IMR-90 (cell line): ENCODE measurements at regions not wholly inside any gene's neighbourhood (a gene's known extent, or its start where the extent isn't known, plus 50 kb on each side); places are given as distances from the start of the nearest gene placed in this dataset.

ENCODE experiments used
- ATAC-seq: fragments of 200-7000 bp; cut with Tn5 transposase; 2 replicates; pipeline ENCODE4 v1.9.1; 2020; ENCODE audit warnings: low read depth, mild to moderate bottlenecking, moderate library complexity
- BruUV-seq: library from RNA; stranded (reverse); fragments of 400-500 nt; replicated peaks from 2 replicates; lab custom pipeline; 2021; lab: Mats Ljungman, UMichigan
- CTCF ChIA-PET: fragments of 300-600 bp; formaldehyde crosslinking; extraction: SDS; loops from one replicate; lab custom pipeline; 2021; ENCODE audit warnings: antibody characterized with exemption; lab: Yijun Ruan, JAX
- POLR2A ChIA-PET: fragments of 300-600 bp; sonication (Branson Sonifier 250); formaldehyde crosslinking; loops from one replicate; lab custom pipeline; 2022; ENCODE audit warnings: antibody characterized with exemption; ENCODE audit not compliant: unreplicated experiment; lab: Charles Lee
- DNase-seq: peaks from one replicate; pipeline ENCODE4 v3.0.0; 2013
- H2AFZ ChIP-seq: replicated peaks from 2 replicates; pipeline ENCODE3; 2013; ENCODE audit warnings: low read length, mild to moderate bottlenecking; ENCODE audit not compliant: poor library complexity
- H2AK5ac ChIP-seq: 2 replicates; pipeline ENCODE4 v1.6.1; 2013; ENCODE audit warnings: low read depth, low read length, inconsistent platforms
- H2AK9ac ChIP-seq: replicated peaks from 2 replicates; pipeline ENCODE3; 2013; ENCODE audit warnings: mild to moderate bottlenecking, low read depth, low read length, moderate library complexity; ENCODE audit not compliant: poor library complexity
- H2BK120ac ChIP-seq: 2 replicates; pipeline ENCODE4 v1.6.1; 2013; ENCODE audit warnings: low read depth, low read length, inconsistent platforms
- H2BK15ac ChIP-seq: 3 replicates; pipeline ENCODE4 v1.6.1; 2013; ENCODE audit warnings: low read depth, low read length, inconsistent platforms
- H2BK20ac ChIP-seq: 2 replicates; pipeline ENCODE4 v1.6.1; 2013; ENCODE audit warnings: low read depth, mild to moderate bottlenecking, inconsistent platforms, low read length, moderate library complexity
- H2BK5ac ChIP-seq: 2 replicates; pipeline ENCODE4 v1.6.1; 2013; ENCODE audit warnings: mild to moderate bottlenecking, low read depth, low read length, inconsistent platforms; ENCODE audit not compliant: poor library complexity, severe bottlenecking
- H3K14ac ChIP-seq: replicated peaks from 2 replicates; pipeline ENCODE4 v1.6.1; 2013; ENCODE audit warnings: low read depth, low read length, inconsistent platforms
- H3K18ac ChIP-seq: 2 replicates; pipeline ENCODE4 v1.6.1; 2013; ENCODE audit warnings: low read depth, low read length, control low read depth
- H3K23ac ChIP-seq: 2 replicates; pipeline ENCODE4 v1.6.1; 2013; ENCODE audit warnings: low read depth, low read length, inconsistent platforms
- H3K27ac ChIP-seq: 2 replicates; pipeline ENCODE4 v1.5.1; 2013; ENCODE audit warnings: mild to moderate bottlenecking, control low read depth, low read length; ENCODE audit not compliant: insufficient read depth
- H3K27me3 ChIP-seq: 2 replicates; pipeline ENCODE4 v1.6.1; 2013; ENCODE audit warnings: low read length; ENCODE audit not compliant: control insufficient read depth, insufficient read depth
- H3K36me3 ChIP-seq: 2 replicates; pipeline ENCODE4 v1.6.1; 2013; ENCODE audit warnings: low read length, mixed read lengths; ENCODE audit not compliant: control insufficient read depth, insufficient read depth
- H3K4ac ChIP-seq: 2 replicates; pipeline ENCODE4 v1.6.1; 2013; ENCODE audit warnings: low read depth, low read length, inconsistent platforms
- H3K4me1 ChIP-seq: 2 replicates; pipeline ENCODE4 v1.6.1; 2013; ENCODE audit warnings: low read length, mixed read lengths; ENCODE audit not compliant: control insufficient read depth, insufficient read depth
- H3K4me2 ChIP-seq: 2 replicates; pipeline ENCODE4 v1.6.1; 2013; ENCODE audit warnings: low read depth, mild to moderate bottlenecking, control low read depth, low read length, moderate library complexity
- H3K4me3 ChIP-seq: 2 replicates; pipeline ENCODE4 v1.5.1; 2013; ENCODE audit warnings: low read depth, mild to moderate bottlenecking, control low read depth, low read length, moderate library complexity; ENCODE audit not compliant: insufficient read depth
- H3K56ac ChIP-seq: 2 replicates; pipeline ENCODE4 v1.6.1; 2013; ENCODE audit warnings: low read length, inconsistent platforms; ENCODE audit not compliant: insufficient read depth; ENCODE audit errors: extremely low read depth
- H3K79me1 ChIP-seq, 2 experiments: 2 replicates each; pipeline ENCODE4 v1.6.1; 2013; ENCODE audit warnings: low read length in 2 of 2, inconsistent platforms in 1 of 2, low read depth in 1 of 2
- H3K9ac ChIP-seq: 2 replicates; pipeline ENCODE4 v1.6.1; 2013; ENCODE audit warnings: low read depth, low read length, control low read depth
- H3K9me1 ChIP-seq: 2 replicates; pipeline ENCODE4 v1.6.1; 2013; ENCODE audit warnings: low read length, inconsistent platforms; ENCODE audit not compliant: insufficient read depth
- H3K9me3 ChIP-seq: 2 replicates; pipeline ENCODE4 v1.6.1; 2013; ENCODE audit warnings: low read length; ENCODE audit not compliant: control insufficient read depth, insufficient read depth
- H4K20me1 ChIP-seq: 2 replicates; pipeline ENCODE4 v1.6.1; 2013; ENCODE audit warnings: low read length, inconsistent platforms; ENCODE audit not compliant: insufficient read depth
- H4K5ac ChIP-seq: 2 replicates; pipeline ENCODE4 v1.6.1; 2013; ENCODE audit warnings: mild to moderate bottlenecking, low read depth, low read length, control low read depth
- H4K8ac ChIP-seq, 2 experiments: 2 replicates each; pipeline ENCODE4 v1.6.1; 2013; ENCODE audit warnings: low read depth in 2 of 2, low read length in 2 of 2, control low read depth in 1 of 2, inconsistent platforms in 1 of 2
- H4K91ac ChIP-seq: 2 replicates; pipeline ENCODE4 v1.6.1; 2013; ENCODE audit warnings: low read depth, low read length, inconsistent platforms; ENCODE audit not compliant: insufficient read depth
- BHLHE40 ChIP-seq: fragments of 150-350 bp; IDR thresholded peaks from 2 replicates; pipeline ENCODE4 v1.6.1; 2016; ENCODE audit warnings: mild to moderate bottlenecking, low read depth, low read length
- CEBPB ChIP-seq: IDR thresholded peaks from 2 replicates; pipeline ENCODE4 v1.6.1; 2012; ENCODE audit warnings: low read depth, low read length, improper control_type of control experiment
- MAFK ChIP-seq: IDR thresholded peaks from 2 replicates; pipeline ENCODE4 v1.6.1; 2012; ENCODE audit warnings: low read depth, low read length, improper control_type of control experiment
- MAZ ChIP-seq: IDR thresholded peaks from 2 replicates; pipeline ENCODE4 v1.6.1; 2012; ENCODE audit warnings: low read depth, mild to moderate bottlenecking, low read length, improper control_type of control experiment, moderate library complexity, borderline replicate concordance
- MXI1 ChIP-seq: IDR thresholded peaks from 2 replicates; pipeline ENCODE4 v1.6.1; 2012; ENCODE audit warnings: low read depth, mild to moderate bottlenecking, low read length, moderate library complexity, borderline replicate concordance
- NFE2L2 ChIP-seq: fragments of 150-350 bp; IDR thresholded peaks from 2 replicates; pipeline ENCODE4 v1.6.1; 2016; ENCODE audit warnings: low read depth, mild to moderate bottlenecking, low read length
- POLR2A ChIP-seq: IDR thresholded peaks from 2 replicates; pipeline ENCODE4 v1.6.1; 2012; ENCODE audit warnings: mild to moderate bottlenecking, low read depth, low read length
- RAD21 ChIP-seq: IDR thresholded peaks from 2 replicates; pipeline ENCODE4 v1.6.1; 2012; ENCODE audit warnings: low read length, improper control_type of control experiment
- RCOR1 ChIP-seq: IDR thresholded peaks from 2 replicates; pipeline ENCODE4 v1.6.1; 2012; ENCODE audit warnings: mild to moderate bottlenecking, low read length, improper control_type of control experiment; ENCODE audit not compliant: insufficient replicate concordance
- RFX5 ChIP-seq: IDR thresholded peaks from 2 replicates; pipeline ENCODE4 v1.8.0; 2012; ENCODE audit warnings: low read depth, mild to moderate bottlenecking, low read length, moderate library complexity
- SMC3 ChIP-seq: fragments of 150-350 bp; IDR thresholded peaks from 2 replicates; pipeline ENCODE4 v1.6.1; 2016; ENCODE audit warnings: low read depth, mild to moderate bottlenecking, antibody characterized with exemption, low read length, moderate library complexity
- dilution Hi-C: fragments of 300-500 bp; cut with HindIII; formaldehyde crosslinking; loops from one replicate; pipeline ENCODE4 v1.14.3; 2018; ENCODE audit warnings: low sequenced_read_pairs; ENCODE audit not compliant: unreplicated experiment
- in situ Hi-C: fragments of 300-500 bp; cut with MboI; formaldehyde crosslinking; loops from 3 replicates; pipeline ENCODE4 v1.14.3; 2019; ENCODE audit warnings: low sequenced_read_pairs, inconsistent platforms, mixed read lengths
- intact Hi-C: fragments of 100-400 bp; cut with micrococcal nuclease; formaldehyde crosslinking; loops from 2 replicates; pipeline ENCODE4 v1.10.0; 2022
- TF ChIP-seq, protein P1 (sequence below): conservative IDR thresholded peaks from 2 replicates; pipeline ENCODE4 v1.5.1; 2012; ENCODE audit warnings: mild to moderate bottlenecking, low read depth, low read length, improper control_type of control experiment

DNA sequence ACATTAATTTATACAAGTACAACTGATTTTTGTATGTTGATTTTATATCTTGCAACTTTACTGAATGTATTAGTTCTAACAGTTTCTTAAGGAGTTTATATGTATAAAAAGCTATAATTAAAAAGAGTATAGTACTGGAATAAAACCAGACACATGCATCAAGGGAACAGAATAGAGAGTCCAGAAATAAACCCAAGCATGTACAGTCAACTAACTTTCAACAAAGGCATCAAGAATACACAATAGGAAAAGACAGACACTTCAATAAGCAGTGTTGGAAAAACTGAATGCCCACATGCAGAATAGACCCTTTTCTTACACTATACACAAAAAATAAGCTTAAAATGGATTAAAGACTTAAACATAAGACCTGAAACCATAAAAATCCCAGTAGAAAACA is 170.9 kb downstream of the ICE1 start:
- Histone ChIP-seq H4K91ac (no peak overlapping the region), H3K27me3 (no peaks in the 10 kb centered on the region), H4K5ac (no peak overlapping the region), H2BK15ac (no peak overlapping the region), H2AK5ac (no peak overlapping the region), H3K27ac (no peak overlapping the region), H2BK20ac (no peak overlapping the region), H3K56ac (no peak overlapping the region), H2AFZ (no peak overlapping the region), H3K4me1 (no peaks in the 10 kb centered on the region), H2BK5ac (no peak overlapping the region), H3K14ac (no peak overlapping the region), H3K4me3 (no peak overlapping the region), H4K8ac (no peak overlapping the region), H3K23ac (no peak overlapping the region), H3K18ac (no peak overlapping the region), H3K79me1 (no peaks in the 10 kb centered on the region), H2AK9ac (no peak overlapping the region), H3K4me2 (no peak overlapping the region), H4K20me1 (no peaks in the 10 kb centered on the region), H3K9ac (no peak overlapping the region), H3K36me3 (no peaks in the 10 kb centered on the region), H3K9me3 (peaks cover 18% of the 10 kb centered on the region), H2BK120ac (no peak overlapping the region), H3K4ac (no peak overlapping the region), H3K9me1 (no peaks in the 10 kb centered on the region)
- intact Hi-C loops, result no loop called here
- ATAC-seq (no peak), DNase-seq (no peak)
- in situ Hi-C loops, result no loop called here
- ChIA-PET POLR2A (no interaction called here), CTCF (no interaction called here)
- dilution Hi-C loops, result no loop called here
- TF ChIP-seq BHLHE40 (no peak), MAZ (no peak), POLR2A (no peak), NFE2L2 (no peak), MXI1 (no peak), RAD21 (no peak), RCOR1 (no peak), MAFK (no peak), CEBPB (no peak), RFX5 (no peak), SMC3 (no peak)
- TF ChIP-seq, protein P1, sequence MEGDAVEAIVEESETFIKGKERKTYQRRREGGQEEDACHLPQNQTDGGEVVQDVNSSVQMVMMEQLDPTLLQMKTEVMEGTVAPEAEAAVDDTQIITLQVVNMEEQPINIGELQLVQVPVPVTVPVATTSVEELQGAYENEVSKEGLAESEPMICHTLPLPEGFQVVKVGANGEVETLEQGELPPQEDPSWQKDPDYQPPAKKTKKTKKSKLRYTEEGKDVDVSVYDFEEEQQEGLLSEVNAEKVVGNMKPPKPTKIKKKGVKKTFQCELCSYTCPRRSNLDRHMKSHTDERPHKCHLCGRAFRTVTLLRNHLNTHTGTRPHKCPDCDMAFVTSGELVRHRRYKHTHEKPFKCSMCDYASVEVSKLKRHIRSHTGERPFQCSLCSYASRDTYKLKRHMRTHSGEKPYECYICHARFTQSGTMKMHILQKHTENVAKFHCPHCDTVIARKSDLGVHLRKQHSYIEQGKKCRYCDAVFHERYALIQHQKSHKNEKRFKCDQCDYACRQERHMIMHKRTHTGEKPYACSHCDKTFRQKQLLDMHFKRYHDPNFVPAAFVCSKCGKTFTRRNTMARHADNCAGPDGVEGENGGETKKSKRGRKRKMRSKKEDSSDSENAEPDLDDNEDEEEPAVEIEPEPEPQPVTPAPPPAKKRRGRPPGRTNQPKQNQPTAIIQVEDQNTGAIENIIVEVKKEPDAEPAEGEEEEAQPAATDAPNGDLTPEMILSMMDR, result no peak
- BruUV-seq, result no TSS peak
